ENCODE measurements at regions not wholly inside any gene's neighbourhood (a gene's known extent, or its start where the extent isn't known, plus 50 kb on each side); places are given as distances from the start of the nearest gene placed in this dataset.

- Histone ChIP-seq H3K23ac (ENCODE audit: insufficient read length) (no peak overlapping the region), H3K27me3 (replicated peaks in 1 of 4; ENCODE audit: control insufficient read depth in 3 of 4, extremely low read depth in 1 of 4, insufficient read depth in 3 of 4, low read length in 3 of 4) (no peaks in the 10 kb centered on the region), H3K9me3 (ENCODE audit: insufficient read depth in 2 of 2, low read depth in 1 of 2, low read length in 1 of 2) (no peaks in the 10 kb centered on the region), H3K4ac (replicated peaks; ENCODE audit: insufficient read length, low read depth, low read length) (no peak overlapping the region), H3K9ac (replicated peaks in 1 of 4; ENCODE audit: extremely low read depth in 1 of 4, low read depth in 3 of 4, low read length in 3 of 4) (no peak overlapping the region), H3K14ac (ENCODE audit: insufficient read length) (no peak overlapping the region), H4K91ac (replicated peaks; ENCODE audit: insufficient read length, low read length) (no peak overlapping the region), H2BK20ac (ENCODE audit: low read length) (no peak overlapping the region), H3K79me1 (ENCODE audit: low read depth, low read length) (no peaks in the 10 kb centered on the region), H3K36me3 (ENCODE audit: control insufficient read depth in 2 of 4, insufficient read depth in 4 of 4, low read length in 3 of 4) (no peaks in the 10 kb centered on the region), H2BK5ac (ENCODE audit: low read depth, low read length) (no peak overlapping the region), H3K4me1 (replicated peaks in 1 of 4; ENCODE audit: control insufficient read depth in 3 of 4, insufficient read depth in 4 of 4, low read length in 3 of 4) (no peaks in the 10 kb centered on the region), H2BK15ac (ENCODE audit: low read length) (no peak overlapping the region), H3K23me2 (ENCODE audit: low read depth, low read length) (no peaks in the 10 kb centered on the region), H4K5ac (ENCODE audit: insufficient read length, low read depth, low read length) (no peak overlapping the region), H4K20me1 (replicated peaks in 1 of 2; ENCODE audit: control insufficient read depth in 1 of 2, insufficient read depth in 2 of 2, low read length in 2 of 2) (no peaks in the 10 kb centered on the region), H2AFZ (ENCODE audit: low read length) (no peak overlapping the region), H3K27ac (ENCODE audit: low read depth, low read length) (no peak overlapping the region), H3K4me3 (ENCODE audit: extremely low read depth in 1 of 4, insufficient read depth in 2 of 4, low read depth in 3 of 4, low read length in 4 of 4) (no peak overlapping the region), H2BK120ac (replicated peaks; ENCODE audit: low read depth, low read length) (no peak overlapping the region), H4K8ac (ENCODE audit: extremely low read depth, insufficient read depth, low read length) (no peak overlapping the region), H3K79me2 (ENCODE audit: control insufficient read depth in 1 of 2, insufficient read depth in 2 of 2, low read length in 2 of 2) (no peaks in the 10 kb centered on the region), H2AK5ac (ENCODE audit: low read depth, low read length) (no peak overlapping the region), H2BK12ac (ENCODE audit: low read depth, low read length) (no peak overlapping the region), H3K56ac (replicated peaks; ENCODE audit: insufficient read length, low read depth, low read length) (no peak overlapping the region), H3K4me2 (ENCODE audit: insufficient read depth in 1 of 2, low read depth in 2 of 2, low read length in 2 of 2) (no peak overlapping the region), H3K18ac (ENCODE audit: extremely low read depth, low read length) (no peak overlapping the region)
- WGBS, 2 experiments (ENCODE audit: extremely low coverage in 1 of 2, insufficient coverage in 1 of 2, insufficient read length in 1 of 2, insufficient replicate concordance in 2 of 2, low coverage in 1 of 2, low lambda C conversion rate in 2 of 2, missing lambda C conversion rate in 1 of 2), result 96% methylated on average over 1 of the region's 1 CpG; no CpG with 5 or more reads in 1 of the 2 experiments
- no peak for FAIRE-seq
- POLR2A ChIA-PET (ENCODE audit: partially characterized antibody), result no interaction called here
- CTCF ChIA-PET (ENCODE audit: partially characterized antibody), result interaction anchor here (1.4 to 1.5 kb wide), 3 partner anchors 11 to 79 kb away, joined by 3 to 4 read pairs (median 3); no protein-coding TSS in a partner anchor
- DNase-seq (ENCODE audit: low read depth in 1 of 2, low spot score in 2 of 2), result no peak
- TF ChIP-seq CREB1 (IDR thresholded peaks at IDR 0.05) (no peak), POLR2AphosphoS5 (IDR thresholded peaks at IDR 0.05; ENCODE audit: low read depth, low read length) (no peak), RFX5 (IDR thresholded peaks at IDR 0.05; ENCODE audit: borderline replicate concordance, low read depth, low read length) (no peak), JUN (IDR thresholded peaks at IDR 0.05; ENCODE audit: low read depth, low read length) (no peak), CBX8 (IDR thresholded peaks at IDR 0.05; ENCODE audit: borderline replicate concordance, low read depth, low read length) (no peak), SP4 (IDR thresholded peaks at IDR 0.05; ENCODE audit: low read length) (no peak), CHD1 (IDR thresholded peaks at IDR 0.05; ENCODE audit: low read depth, low read length) (no peak), CBX5 (IDR thresholded peaks at IDR 0.05; ENCODE audit: low read depth, low read length) (no peak), GABPA (IDR thresholded peaks at IDR 0.05; ENCODE audit: borderline replicate concordance, insufficient read depth, low read length) (no peak), YY1 (IDR thresholded peaks at IDR 0.05; ENCODE audit: low read depth, low read length) (no peak), CEBPB (IDR thresholded peaks at IDR 0.05; ENCODE audit: low read depth, low read length) (no peak)
- TF ChIP-seq, protein P1, sequence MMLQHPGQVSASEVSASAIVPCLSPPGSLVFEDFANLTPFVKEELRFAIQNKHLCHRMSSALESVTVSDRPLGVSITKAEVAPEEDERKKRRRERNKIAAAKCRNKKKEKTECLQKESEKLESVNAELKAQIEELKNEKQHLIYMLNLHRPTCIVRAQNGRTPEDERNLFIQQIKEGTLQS (IDR thresholded peaks at IDR 0.05; ENCODE audit: insufficient read depth, low read depth, low read length), result no peak
These were observed 156.4 kb downstream of the TPH2 start for GRCh38 chr12:72095025-72095424.

All from H1 (cell line).